ENCODE measurements at regions not wholly inside any gene's neighbourhood (a gene's known extent, or its start where the extent isn't known, plus 50 kb on each side); places are given as distances from the start of the nearest gene placed in this dataset.

- TF ChIP-seq ZNF274 (IDR thresholded peaks at IDR 0.05; ENCODE audit: borderline replicate concordance, extremely low read depth, low read length): no peak
- no peak for TF ChIP-seq RAD21 (IDR thresholded peaks at IDR 0.05 in 1 of 2, conservative IDR thresholded peaks at IDR 0.05 in 1 of 2; ENCODE audit: low read depth in 2 of 2, low read length in 2 of 2)
- TF ChIP-seq CEBPB (IDR thresholded peaks at IDR 0.05; ENCODE audit: low read depth, low read length): no peak
- TF ChIP-seq EZH2 (IDR thresholded peaks at IDR 0.05; ENCODE audit: low read depth, low read length, severe bottlenecking): no peak
- TF ChIP-seq, protein P1, sequence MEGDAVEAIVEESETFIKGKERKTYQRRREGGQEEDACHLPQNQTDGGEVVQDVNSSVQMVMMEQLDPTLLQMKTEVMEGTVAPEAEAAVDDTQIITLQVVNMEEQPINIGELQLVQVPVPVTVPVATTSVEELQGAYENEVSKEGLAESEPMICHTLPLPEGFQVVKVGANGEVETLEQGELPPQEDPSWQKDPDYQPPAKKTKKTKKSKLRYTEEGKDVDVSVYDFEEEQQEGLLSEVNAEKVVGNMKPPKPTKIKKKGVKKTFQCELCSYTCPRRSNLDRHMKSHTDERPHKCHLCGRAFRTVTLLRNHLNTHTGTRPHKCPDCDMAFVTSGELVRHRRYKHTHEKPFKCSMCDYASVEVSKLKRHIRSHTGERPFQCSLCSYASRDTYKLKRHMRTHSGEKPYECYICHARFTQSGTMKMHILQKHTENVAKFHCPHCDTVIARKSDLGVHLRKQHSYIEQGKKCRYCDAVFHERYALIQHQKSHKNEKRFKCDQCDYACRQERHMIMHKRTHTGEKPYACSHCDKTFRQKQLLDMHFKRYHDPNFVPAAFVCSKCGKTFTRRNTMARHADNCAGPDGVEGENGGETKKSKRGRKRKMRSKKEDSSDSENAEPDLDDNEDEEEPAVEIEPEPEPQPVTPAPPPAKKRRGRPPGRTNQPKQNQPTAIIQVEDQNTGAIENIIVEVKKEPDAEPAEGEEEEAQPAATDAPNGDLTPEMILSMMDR (IDR thresholded peaks at IDR 0.05; ENCODE audit: control extremely low read depth in 1 of 3, insufficient read depth in 1 of 3, low read depth in 1 of 3, low read length in 3 of 3): no peak
- no peak for TF ChIP-seq CHD2 (IDR thresholded peaks at IDR 0.05; ENCODE audit: low read length)
- TF ChIP-seq POLR2AphosphoS5 (IDR thresholded peaks at IDR 0.05; ENCODE audit: low read depth, low read length): no peak
- TF ChIP-seq CREB1 (IDR thresholded peaks at IDR 0.05): no peak
- TF ChIP-seq HDAC2 (IDR thresholded peaks at IDR 0.05; ENCODE audit: borderline replicate concordance in 1 of 2, low read depth in 2 of 2, low read length in 2 of 2): no peak
Observed at GRCh38 chr11:83363312-83363711, 77.1 kb upstream of the CCDC90B start.

Measured in H1 (cell line).